ENCODE measurements at regions not wholly inside any gene's neighbourhood (a gene's known extent, or its start where the extent isn't known, plus 50 kb on each side); places are given as distances from the start of the nearest gene placed in this dataset.

- DNase-seq = no peak
- TF ChIP-seq POLR2A (IDR thresholded peaks at IDR 0.05) (no peak), CTCF (IDR thresholded peaks at IDR 0.05) (no peak)
- H3K36me3 ChIP-seq (ENCODE audit: low read depth, missing control alignments) = no peaks in the 10 kb centered on the region
- H3K4me1 ChIP-seq = no peaks in the 10 kb centered on the region
- H3K27ac ChIP-seq = no peak overlapping the region
- no peak overlapping the region for H3K4me3 ChIP-seq
- no peaks in the 10 kb centered on the region for H3K9me3 ChIP-seq
- intact Hi-C loops (cut with DNase I; ENCODE audit: low total_unique reads) = no loop called here
- no peaks in the 10 kb centered on the region for H3K27me3 ChIP-seq
Measured at GRCh38 chr2:56099963-56100362, 83.8 kb upstream of the CCDC85A start.

- Histone ChIP-seq H3K4me3 (no peak overlapping the region), H3K27me3 (no peaks in the 10 kb centered on the region), H3K36me3 (ENCODE audit: low read depth, missing control alignments) (no peaks in the 10 kb centered on the region), H3K27ac (no peak overlapping the region), H3K4me1 (no peaks in the 10 kb centered on the region), H3K9me3 (no peaks in the 10 kb centered on the region)
- WGBS, 2 donors = 90 to 98% methylated on average over 1 of the region's 1 CpG
- DNase-seq = no peak
- no peak for TF ChIP-seq CTCF (IDR thresholded peaks at IDR 0.05)
- no peak for TF ChIP-seq POLR2A (IDR thresholded peaks at IDR 0.05)
- intact Hi-C loops (cut with DNase I; ENCODE audit: low total_unique reads) = no loop called here
Measured at GRCh38 chr2:56100791-56101312, 82.9 kb upstream of the CCDC85A start.

- H3K4me3 ChIP-seq = no peak overlapping the region
- no peak overlapping the region for H3K27ac ChIP-seq
- no peaks in the 10 kb centered on the region for H3K27me3 ChIP-seq
- 3 to 42% methylated on average over 1 of the region's 1 CpG for WGBS, 2 donors
- H3K4me1 ChIP-seq = no peaks in the 10 kb centered on the region
- intact Hi-C loops (cut with DNase I; ENCODE audit: low total_unique reads) = no loop called here
- H3K9me3 ChIP-seq = no peaks in the 10 kb centered on the region
- TF ChIP-seq POLR2A (IDR thresholded peaks at IDR 0.05) (no peak), CTCF (IDR thresholded peaks at IDR 0.05) (no peak)
- no peak for DNase-seq
- no peaks in the 10 kb centered on the region for H3K36me3 ChIP-seq (ENCODE audit: low read depth, missing control alignments)
Measured at GRCh38 chr2:56102098-56102497, 81.7 kb upstream of the CCDC85A start.

GRCh38 chr2:56102866-56103265 is 80.9 kb upstream of the CCDC85A start:
- Histone ChIP-seq H3K4me3 (no peak overlapping the region), H3K27me3 (no peaks in the 10 kb centered on the region), H3K9me3 (no peaks in the 10 kb centered on the region), H3K27ac (no peak overlapping the region), H3K36me3 (ENCODE audit: low read depth, missing control alignments) (no peaks in the 10 kb centered on the region), H3K4me1 (no peaks in the 10 kb centered on the region)
- intact Hi-C loops (cut with DNase I; ENCODE audit: low total_unique reads) = no loop called here
- WGBS, 2 donors = 69 to 73% methylated on average over 2 of the region's 2 CpGs
- TF ChIP-seq POLR2A (IDR thresholded peaks at IDR 0.05) (no peak), CTCF (IDR thresholded peaks at IDR 0.05) (no peak)
- no peak for DNase-seq

- 35 to 50% methylated on average over 1 of the region's 1 CpG for WGBS, 2 donors
- intact Hi-C loops (cut with DNase I; ENCODE audit: low total_unique reads) = no loop called here
- TF ChIP-seq POLR2A (IDR thresholded peaks at IDR 0.05) (no peak), CTCF (IDR thresholded peaks at IDR 0.05) (no peak)
- Histone ChIP-seq H3K4me1 (no peaks in the 10 kb centered on the region), H3K27ac (no peak overlapping the region), H3K27me3 (no peaks in the 10 kb centered on the region), H3K36me3 (ENCODE audit: low read depth, missing control alignments) (no peaks in the 10 kb centered on the region), H3K9me3 (no peaks in the 10 kb centered on the region), H3K4me3 (no peak overlapping the region)
- DNase-seq = no peak
Measured at GRCh38 chr2:56104962-56105361, 78.8 kb upstream of the CCDC85A start.

All from testis (tissue), 2 donors.